ENCODE measurements at regions not wholly inside any gene's neighbourhood (a gene's known extent, or its start where the extent isn't known, plus 50 kb on each side); places are given as distances from the start of the nearest gene placed in this dataset.
A peak's percentile ranks its signal among the peaks of the same experiment; 100 is the strongest.

- DNase-seq (ENCODE audit: low spot score) = no peak
Observed at GRCh38 chrX:94041881-94042280, 367.9 kb downstream of the FAM133A start.

DNA sequence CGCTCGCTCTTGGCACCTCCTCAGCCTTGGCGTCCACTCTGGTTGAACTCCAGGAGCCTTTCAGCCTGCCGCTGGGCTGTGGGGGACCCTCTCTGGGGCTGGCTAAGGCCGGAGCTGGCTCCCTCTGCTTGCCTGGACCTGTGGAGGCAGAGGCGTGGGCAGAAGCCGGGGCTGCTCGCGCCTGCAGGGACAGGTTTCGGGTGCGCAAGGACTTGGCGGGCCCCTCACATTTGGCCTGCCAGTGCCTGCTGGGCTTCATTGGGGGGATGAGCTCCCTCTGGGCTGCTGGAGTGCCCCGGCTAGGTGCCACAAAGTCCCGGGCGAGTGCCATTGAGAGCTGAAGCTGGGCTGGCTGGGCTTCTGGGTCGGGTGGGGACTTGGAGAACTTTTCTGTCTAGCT lies 371.7 kb downstream of the FAM133A start:
- no peak for DNase-seq (ENCODE audit: low spot score)

DNA sequence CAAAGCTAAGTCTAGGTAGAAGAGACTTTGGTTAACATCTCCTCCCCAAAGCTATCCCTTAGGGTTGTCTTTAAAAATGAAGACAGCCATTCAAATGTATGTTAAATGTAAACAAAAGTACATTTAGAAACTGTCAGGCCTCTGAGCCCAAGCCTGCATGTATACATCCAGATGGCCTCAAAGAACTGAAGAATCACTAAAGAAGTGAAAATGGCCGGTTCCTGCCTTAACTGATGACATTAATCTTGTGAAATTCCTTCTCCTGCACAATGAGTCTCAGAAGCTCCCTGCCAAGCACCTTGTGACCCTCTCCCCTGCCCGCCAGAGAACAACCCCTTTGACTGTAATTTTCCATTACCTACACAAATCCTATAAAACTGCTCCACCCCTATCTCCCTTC lies 377.9 kb downstream of the FAM133A start:
- DNase-seq (ENCODE audit: low spot score) = no peak

DNA sequence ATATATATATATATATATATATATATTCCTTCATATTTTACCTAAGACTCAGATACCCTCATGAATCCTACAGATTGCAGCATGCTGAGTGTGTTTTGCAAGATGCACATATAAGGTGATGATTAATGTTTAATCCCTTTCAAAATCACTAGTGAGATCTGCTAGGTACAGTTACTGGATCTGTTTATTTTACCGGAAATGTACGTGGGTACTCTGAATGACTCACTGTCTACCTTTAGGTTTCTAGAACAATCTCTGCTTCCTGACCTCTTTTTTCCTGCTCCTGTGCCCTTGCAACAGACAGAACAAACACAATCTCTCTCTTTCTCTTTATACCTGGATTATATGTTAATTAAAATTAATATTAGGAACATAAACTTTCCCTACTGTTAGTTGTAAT lies 379.6 kb downstream of the FAM133A start:
- DNase-seq (ENCODE audit: low spot score) = no peak

GRCh38 chrX:94057385-94057784 lies 383.4 kb downstream of the FAM133A start:
- no peak for DNase-seq (ENCODE audit: low spot score)

DNA sequence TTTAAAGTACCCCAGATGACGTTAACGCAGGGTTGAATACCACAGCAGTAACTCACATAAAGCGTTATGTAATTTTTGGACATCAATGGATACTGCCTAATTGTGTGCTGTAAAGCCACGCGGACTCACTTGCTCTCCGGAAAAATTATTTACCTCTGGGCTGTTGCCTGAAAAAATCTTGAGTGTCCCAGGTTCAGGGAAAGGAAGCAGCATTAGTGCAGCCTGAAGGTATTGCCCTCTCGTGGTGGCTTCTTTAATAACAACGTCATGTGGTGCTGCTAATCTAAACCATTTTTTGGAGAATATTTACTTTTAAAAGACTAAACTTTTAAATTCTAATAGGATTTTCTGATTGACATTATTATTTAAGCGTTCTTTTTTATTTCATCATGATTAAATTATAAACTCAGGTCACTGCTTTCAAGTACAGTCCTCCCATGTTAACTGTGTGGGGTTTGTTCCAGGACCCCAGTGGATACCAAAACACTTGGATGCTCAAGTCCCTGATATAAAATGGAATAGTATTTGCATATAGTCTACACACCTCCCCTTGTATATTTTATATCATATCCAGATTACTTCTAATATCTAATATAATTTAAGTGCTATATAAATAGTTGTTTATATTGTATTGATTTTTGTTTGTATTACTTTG lies 384.8 kb downstream of the FAM133A start:
- peak; percentile 15 for DNase-seq (ENCODE audit: low spot score)

GRCh38 chrX:94065091-94065490 lies 391.1 kb downstream of the FAM133A start:
- DNase-seq (ENCODE audit: low spot score) = no peak

- DNase-seq (ENCODE audit: low spot score) = no peak
Observed at GRCh38 chrX:94089149-94089548, 415.1 kb downstream of the FAM133A start.

DNA sequence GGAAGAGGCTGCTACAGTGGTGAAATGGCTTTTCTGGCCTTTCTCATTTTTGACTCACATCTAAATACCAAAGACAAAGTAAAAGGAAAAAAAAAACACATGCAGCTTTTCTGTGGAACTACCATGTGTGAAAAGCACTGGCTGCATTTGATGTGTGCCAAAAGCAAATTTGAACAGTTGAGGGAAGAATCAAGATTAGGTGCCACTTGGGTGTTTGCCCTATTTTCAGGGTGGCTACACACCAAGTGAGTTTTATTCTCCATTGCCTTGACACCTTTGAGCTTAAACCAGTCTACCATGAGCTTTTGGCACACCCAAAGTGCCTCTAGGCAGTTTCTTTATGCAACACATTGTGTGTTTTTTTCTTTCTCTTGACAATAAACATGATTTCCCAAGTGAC lies 423.9 kb downstream of the FAM133A start:
- no peak for DNase-seq (ENCODE audit: low spot score)

GRCh38 chrX:94107981-94108380 lies 434.0 kb downstream of the FAM133A start:
- DNase-seq (ENCODE audit: low spot score) = no peak

GRCh38 chrX:94114362-94114761 lies 440.4 kb downstream of the FAM133A start:
- DNase-seq (ENCODE audit: low spot score) = no peak

DNA sequence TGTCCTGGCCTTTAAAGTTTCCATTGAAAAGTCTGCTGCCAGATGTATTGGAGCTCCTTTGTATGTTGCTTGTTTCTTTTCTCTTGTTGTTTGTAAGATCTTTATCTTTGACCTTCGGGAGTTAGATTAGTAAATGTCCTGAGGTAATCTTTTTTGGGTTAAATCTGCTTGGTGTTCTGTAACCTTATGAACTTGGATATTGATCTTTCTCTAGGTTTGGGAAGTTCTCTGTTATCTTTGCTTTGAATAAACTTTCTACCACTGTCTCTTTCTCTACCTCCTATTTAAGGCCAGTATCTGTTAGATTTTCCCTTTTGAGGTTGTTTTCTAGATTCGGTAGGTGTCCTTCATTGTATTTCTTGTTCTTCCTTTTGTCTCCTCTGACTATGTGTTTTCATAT lies 447.8 kb downstream of the FAM133A start:
- DNase-seq (ENCODE audit: low spot score) = no peak

DNA sequence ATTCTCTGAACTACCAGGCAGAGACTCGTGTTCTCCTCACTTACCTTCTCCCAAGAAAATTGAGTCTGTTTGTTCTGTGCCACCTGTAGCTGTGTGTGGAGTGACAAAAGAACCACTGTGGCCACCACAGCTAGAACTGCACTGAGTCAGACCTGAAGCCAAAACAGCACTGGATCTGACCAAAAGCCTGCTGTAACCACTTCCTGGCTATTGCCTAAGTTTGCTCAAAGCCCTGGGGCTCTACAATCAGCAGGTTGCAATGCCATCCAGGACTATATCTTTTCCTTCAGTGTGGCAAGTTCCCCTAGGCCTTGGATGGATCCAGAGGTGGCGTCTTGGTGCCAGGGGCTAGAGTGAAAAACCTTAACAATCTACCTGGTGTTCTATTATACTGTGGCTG lies 449.1 kb downstream of the FAM133A start:
- no peak for DNase-seq (ENCODE audit: low spot score)

GRCh38 chrX:94162971-94163370 lies 489.0 kb downstream of the FAM133A start:
- DNase-seq (ENCODE audit: low spot score) = no peak

- DNase-seq (ENCODE audit: low spot score) = peak; percentile 1
Observed at GRCh38 chrX:94178145-94178788, 504.3 kb downstream of the FAM133A start.

DNA sequence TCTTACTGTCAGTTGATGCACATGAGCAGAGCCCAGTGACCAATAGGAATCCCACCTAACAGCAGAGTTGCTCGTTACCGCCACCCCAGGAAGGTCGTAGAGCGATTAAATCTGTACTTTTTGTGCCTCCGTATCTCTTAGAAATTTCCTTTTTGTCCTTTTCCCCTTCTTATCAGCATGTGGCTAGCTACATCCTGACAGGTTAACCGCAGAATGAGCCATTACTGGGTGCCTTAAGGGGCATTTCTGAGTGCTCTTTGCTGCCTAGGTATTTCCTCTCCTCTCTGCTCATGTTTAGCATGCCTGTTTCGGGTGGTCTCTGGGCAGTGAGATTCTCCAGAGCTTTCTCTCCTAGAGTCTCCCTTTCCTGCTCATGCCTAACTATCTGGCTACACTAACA lies 530.5 kb downstream of the FAM133A start:
- no peak for DNase-seq (ENCODE audit: low spot score)

DNA sequence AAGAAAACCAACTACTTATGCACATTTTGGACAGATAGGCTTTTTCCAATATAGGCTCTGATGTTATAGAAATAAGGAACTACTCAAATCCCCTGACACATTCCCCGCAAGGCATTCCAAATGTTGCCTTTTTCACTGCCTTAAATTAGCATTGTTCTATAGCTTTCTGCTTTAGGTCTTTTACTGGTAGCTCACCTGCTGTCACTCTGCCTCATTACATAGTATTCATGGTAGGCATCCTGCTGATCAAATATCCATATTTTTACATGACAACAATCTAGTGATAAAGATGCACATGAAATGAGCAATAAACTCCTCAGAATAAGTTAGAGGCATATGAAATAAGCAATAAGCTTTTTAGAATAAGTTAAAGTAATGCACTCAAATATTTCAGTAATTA lies 542.7 kb downstream of the FAM133A start:
- no peak for DNase-seq (ENCODE audit: low spot score)

DNA sequence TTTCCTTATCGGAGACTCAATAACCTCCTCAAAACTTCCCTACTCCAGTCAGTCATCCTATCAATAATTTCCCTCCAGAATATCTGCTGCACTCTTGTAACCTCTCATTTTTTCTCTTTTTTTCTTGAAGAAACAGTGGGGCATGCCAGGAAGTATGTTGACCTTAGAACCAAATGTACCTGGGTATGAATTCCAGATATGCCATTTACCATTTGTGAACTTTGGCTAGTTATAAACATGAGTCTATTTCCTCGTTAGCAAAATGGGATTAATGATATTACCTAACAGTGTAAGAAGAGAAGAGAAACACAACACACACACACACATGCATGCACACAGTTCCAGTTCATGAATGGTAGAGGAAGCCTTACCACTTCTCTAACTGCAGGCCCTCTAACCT lies 578.2 kb downstream of the FAM133A start:
- no peak for DNase-seq (ENCODE audit: low spot score)

GRCh38 chrX:94256396-94256795 lies 582.4 kb downstream of the FAM133A start:
- no peak for DNase-seq (ENCODE audit: low spot score)

DNA sequence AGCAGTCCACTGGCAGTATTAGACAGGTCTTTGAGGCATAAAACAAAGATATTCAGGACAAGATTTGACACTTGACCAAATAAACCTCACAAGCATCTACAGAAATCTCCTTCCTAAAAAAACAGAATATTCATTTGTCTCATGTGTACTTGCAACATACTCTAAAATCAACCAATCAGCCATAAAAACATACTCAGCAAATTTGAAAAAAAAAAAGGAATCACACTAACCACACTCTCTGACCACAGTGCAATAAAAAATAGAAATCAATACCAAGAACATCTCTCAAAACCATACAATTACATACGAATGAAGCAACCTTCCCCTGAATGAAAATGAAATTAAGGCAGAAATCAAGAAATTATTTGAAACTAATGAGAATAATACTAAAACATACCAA lies 591.3 kb downstream of the FAM133A start:
- DNase-seq (ENCODE audit: low spot score) = no peak

- DNase-seq (ENCODE audit: low spot score) = no peak
Observed at GRCh38 chrX:94288325-94288724, 614.3 kb downstream of the FAM133A start.

- no peak for DNase-seq (ENCODE audit: low spot score)
Observed at GRCh38 chrX:94288972-94289371, 615.0 kb downstream of the FAM133A start.

GRCh38 chrX:94302446-94302845 lies 628.4 kb downstream of the FAM133A start:
- DNase-seq (ENCODE audit: low spot score) = no peak

GRCh38 chrX:94329182-94329581 lies 655.2 kb downstream of the FAM133A start:
- DNase-seq (ENCODE audit: low spot score) = no peak
